ENCODE measurements at regions not wholly inside any gene's neighbourhood (a gene's known extent, or its start where the extent isn't known, plus 50 kb on each side); places are given as distances from the start of the nearest gene placed in this dataset.

DNA sequence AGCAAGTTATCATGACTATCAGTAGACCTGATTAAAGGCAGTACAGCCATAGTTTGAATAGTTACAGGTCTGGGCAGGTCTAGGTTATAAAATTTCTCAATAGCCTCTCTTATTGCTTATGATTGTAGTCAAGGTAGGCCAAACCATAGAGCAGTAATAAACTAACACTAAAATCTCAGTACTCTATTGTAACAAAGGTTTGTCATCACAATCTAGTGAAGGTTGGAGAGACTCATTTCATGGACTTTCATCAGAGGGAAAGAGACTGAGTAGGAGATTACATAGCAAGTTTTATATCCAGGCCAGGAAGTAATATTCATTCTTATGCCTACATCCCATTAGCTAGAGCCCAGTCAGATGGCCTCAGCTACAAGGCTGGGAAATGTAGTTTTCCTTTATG lies 141.0 kb downstream of the ASB9 start:
- H3K4me3 ChIP-seq, result no peak overlapping the region
- TF ChIP-seq, protein P1, sequence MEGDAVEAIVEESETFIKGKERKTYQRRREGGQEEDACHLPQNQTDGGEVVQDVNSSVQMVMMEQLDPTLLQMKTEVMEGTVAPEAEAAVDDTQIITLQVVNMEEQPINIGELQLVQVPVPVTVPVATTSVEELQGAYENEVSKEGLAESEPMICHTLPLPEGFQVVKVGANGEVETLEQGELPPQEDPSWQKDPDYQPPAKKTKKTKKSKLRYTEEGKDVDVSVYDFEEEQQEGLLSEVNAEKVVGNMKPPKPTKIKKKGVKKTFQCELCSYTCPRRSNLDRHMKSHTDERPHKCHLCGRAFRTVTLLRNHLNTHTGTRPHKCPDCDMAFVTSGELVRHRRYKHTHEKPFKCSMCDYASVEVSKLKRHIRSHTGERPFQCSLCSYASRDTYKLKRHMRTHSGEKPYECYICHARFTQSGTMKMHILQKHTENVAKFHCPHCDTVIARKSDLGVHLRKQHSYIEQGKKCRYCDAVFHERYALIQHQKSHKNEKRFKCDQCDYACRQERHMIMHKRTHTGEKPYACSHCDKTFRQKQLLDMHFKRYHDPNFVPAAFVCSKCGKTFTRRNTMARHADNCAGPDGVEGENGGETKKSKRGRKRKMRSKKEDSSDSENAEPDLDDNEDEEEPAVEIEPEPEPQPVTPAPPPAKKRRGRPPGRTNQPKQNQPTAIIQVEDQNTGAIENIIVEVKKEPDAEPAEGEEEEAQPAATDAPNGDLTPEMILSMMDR (IDR thresholded peaks at IDR 0.05), result no peak
- no peak for ATAC-seq
- H3K9me3 ChIP-seq, result no peaks in the 10 kb centered on the region
- intact Hi-C loops (cut with DNase I), result no loop called here
- no peaks in the 10 kb centered on the region for H3K4me1 ChIP-seq
- DNase-seq, result no peak
- H3K27me3 ChIP-seq, result peaks cover 0 to 44% (median 0%) of the 10 kb centered on the region in 7 donors
- H3K36me3 ChIP-seq, result no peaks in the 10 kb centered on the region
- no peak overlapping the region for H3K27ac ChIP-seq

DNA sequence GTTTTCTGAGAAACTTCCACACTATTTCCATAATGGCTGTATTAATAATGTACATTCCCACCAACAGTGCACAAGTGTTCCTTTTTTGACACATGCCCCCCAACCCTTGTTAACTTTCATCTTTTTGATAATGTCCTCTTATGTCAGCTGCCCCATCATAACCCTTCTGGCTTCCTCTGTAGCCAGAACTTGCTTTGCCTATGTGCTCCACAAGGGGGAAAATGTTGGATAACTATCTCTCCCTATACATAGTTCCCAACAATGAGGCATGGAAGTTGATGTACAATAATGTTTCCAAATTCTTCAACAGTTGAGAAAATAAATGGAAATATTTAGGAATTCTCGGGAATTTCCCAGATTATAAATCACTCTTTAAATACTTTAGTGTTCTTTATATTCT lies 142.9 kb downstream of the ASB9 start:
- Histone ChIP-seq H3K9me3 (no peaks in the 10 kb centered on the region), H3K27me3 (peaks cover 0 to 37% (median 0%) of the 10 kb centered on the region in 7 donors), H3K4me3 (no peak overlapping the region), H3K36me3 (no peaks in the 10 kb centered on the region), H3K27ac (no peak overlapping the region), H3K4me1 (no peaks in the 10 kb centered on the region)
- DNase-seq, result no peak
- ATAC-seq, result no peak
- TF ChIP-seq, protein P1 (IDR thresholded peaks at IDR 0.05), result no peak
- 71 to 81% methylated on average over 1 of the region's 1 CpG for WGBS, 2 donors
- intact Hi-C loops (cut with DNase I), result no loop called here

DNA sequence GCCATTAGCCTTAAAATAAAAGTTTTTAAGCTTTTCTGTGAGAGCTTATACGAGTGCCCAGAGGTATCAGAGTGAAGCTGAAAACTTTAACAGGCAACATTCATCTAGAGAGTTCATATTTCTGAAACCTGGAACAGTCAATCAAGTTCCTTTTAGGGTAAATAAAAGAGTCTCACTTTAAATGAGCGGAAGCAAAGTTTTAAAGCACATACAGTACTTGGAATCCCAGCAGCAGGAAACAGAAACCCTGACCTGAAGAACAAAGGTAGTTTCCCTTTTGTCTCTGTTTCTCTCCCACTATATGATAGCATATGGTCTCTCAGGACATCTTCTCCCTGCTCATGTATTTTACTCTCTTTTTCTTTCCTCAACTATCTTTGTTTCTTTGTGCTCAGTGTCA lies 153.0 kb downstream of the ASB9 start:
- peaks cover 0 to 27% (median 0%) of the 10 kb centered on the region in 7 donors for H3K27me3 ChIP-seq
- intact Hi-C loops (cut with DNase I), result no loop called here
- H3K4me1 ChIP-seq, result no peaks in the 10 kb centered on the region
- no peak overlapping the region for H3K27ac ChIP-seq
- no peaks in the 10 kb centered on the region for H3K9me3 ChIP-seq
- TF ChIP-seq, protein P1 (IDR thresholded peaks at IDR 0.05), result no peak
- no peak overlapping the region for H3K4me3 ChIP-seq
- WGBS, 2 donors, result 76 to 78% methylated on average over 2 of the region's 2 CpGs
- DNase-seq (no peak), ATAC-seq (no peak)
- no peaks in the 10 kb centered on the region for H3K36me3 ChIP-seq

DNA sequence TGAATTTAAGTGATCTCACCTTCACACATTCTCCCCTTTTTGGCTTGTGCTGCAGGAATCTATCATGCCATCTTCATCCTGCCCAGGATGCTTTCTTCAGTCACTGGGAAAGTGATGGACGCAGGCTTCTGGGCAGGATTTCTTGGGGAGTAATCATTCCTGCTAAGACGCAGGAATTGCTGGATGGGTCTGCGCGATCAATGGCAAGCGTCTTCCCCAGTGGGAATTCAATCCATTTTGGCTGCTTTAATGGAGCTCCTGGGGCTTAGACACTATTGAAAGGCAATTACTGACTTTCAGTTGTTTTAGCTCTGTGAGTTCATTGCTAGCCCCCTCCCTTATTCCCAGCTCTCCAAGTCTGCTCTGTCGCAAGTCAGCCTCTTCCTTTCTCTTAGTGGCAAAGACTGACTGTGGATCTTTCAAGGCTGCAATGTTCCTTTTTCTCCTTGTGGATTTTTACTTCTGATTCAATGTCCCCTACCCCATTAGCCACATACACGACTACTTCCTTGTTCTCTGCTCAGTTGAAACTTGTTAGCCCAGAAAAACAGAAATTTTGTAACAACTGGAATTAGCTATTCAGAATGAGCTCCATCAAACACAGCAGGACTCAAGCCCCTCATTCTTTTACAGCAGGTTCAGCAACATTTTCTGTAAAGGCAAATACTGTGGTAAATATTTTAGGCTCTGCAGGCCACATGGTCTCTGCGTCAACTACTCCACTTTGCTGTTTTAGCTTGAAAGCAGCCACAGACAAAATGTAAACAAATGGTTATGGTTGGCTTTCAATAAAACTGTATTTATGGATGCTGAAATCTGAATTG lies 154.9 kb downstream of the ASB9 start:
- Histone ChIP-seq H3K27ac (no peak overlapping the region), H3K4me3 (no peak overlapping the region), H3K4me1 (no peaks in the 10 kb centered on the region), H3K36me3 (no peaks in the 10 kb centered on the region), H3K27me3 (peaks cover 0 to 14% (median 0%) of the 10 kb centered on the region in 7 donors), H3K9me3 (no peaks in the 10 kb centered on the region)
- ATAC-seq, result no peak
- WGBS, 2 donors, result 29 to 36% methylated on average over 8 of the region's 8 CpGs
- intact Hi-C loops (cut with DNase I), result no loop called here
- no peak for DNase-seq
- TF ChIP-seq, protein P1 (IDR thresholded peaks at IDR 0.05), result no peak

Measured in heart right ventricle (tissue), 16 donors.